SH-SY5Y (cell line): ENCODE measurements at regions not wholly inside any gene's neighbourhood (a gene's known extent, or its start where the extent isn't known, plus 50 kb on each side); places are given as distances from the start of the nearest gene placed in this dataset.

Experiments
- GATA2 ChIP-seq: IDR thresholded peaks from 2 replicates; pipeline ENCODE4 v1.6.1; 2011; ENCODE audit warnings: mild to moderate bottlenecking, low read depth, low read length
- GATA3 ChIP-seq: IDR thresholded peaks from 2 replicates; pipeline ENCODE4 v1.6.1; 2011; ENCODE audit warnings: low read depth, mild to moderate bottlenecking, low read length, moderate library complexity

- TF ChIP-seq GATA2 (no peak), GATA3 (no peak)
Observed at GRCh38 chr10:83685458-83685857, 453.9 kb upstream of the GHITM start.
